A673 (cell line): ENCODE measurements at regions not wholly inside any gene's neighbourhood (a gene's known extent, or its start where the extent isn't known, plus 50 kb on each side); places are given as distances from the start of the nearest gene placed in this dataset.
"Not testable (repeated sequence)": the region's sequence is repeated elsewhere in the genome, so short reads cannot be mapped to it uniquely, and the experiment has no call there.

ENCODE experiments used
- BruUV-seq: library from RNA; stranded (reverse); fragments of 400-500 nt; replicated peaks from 2 replicates; lab custom pipeline; 2021; lab: Mats Ljungman, UMichigan
- CTCF ChIA-PET: fragments of 300-600 bp; sonication (Branson Sonifier 250); formaldehyde crosslinking; loops from one replicate; lab custom pipeline; 2022; ENCODE audit warnings: antibody characterized with exemption; lab: Charles Lee
- POLR2A ChIA-PET: fragments of 300-600 bp; sonication (Branson Sonifier 250); formaldehyde crosslinking; loops from one replicate; lab custom pipeline; 2022; ENCODE audit warnings: antibody characterized with exemption; ENCODE audit not compliant: low non-redundant PET; lab: Charles Lee
- DNase-seq: peaks from one replicate; pipeline ENCODE4 v3.0.0-alpha.2; 2015; ENCODE audit warnings: low spot score
- H3K27ac ChIP-seq: fragments of 200-600 bp; sonication (generic); 2 replicates; pipeline ENCODE4 v1.5.1; 2016; ENCODE audit warnings: mixed run types, low read depth, mild to moderate bottlenecking, mixed read lengths, antibody characterized with exemption, low read length; ENCODE audit not compliant: poor library complexity, severe bottlenecking
- H3K27me3 ChIP-seq: fragments of 200-600 bp; sonication (generic); replicated peaks from 2 replicates; pipeline ENCODE4 v1.6.1; 2017; ENCODE audit warnings: mixed run types, low read depth, mild to moderate bottlenecking, mixed read lengths, antibody characterized with exemption, low read length; ENCODE audit not compliant: insufficient read depth, poor library complexity
- H3K36me3 ChIP-seq: fragments of 200-600 bp; sonication (generic); 2 replicates; pipeline ENCODE4 v1.6.1; 2016; ENCODE audit warnings: mixed run types, mild to moderate bottlenecking, mixed read lengths, antibody characterized with exemption, low read length; ENCODE audit not compliant: insufficient read depth, poor library complexity, severe bottlenecking
- H3K4me1 ChIP-seq: fragments of 200-600 bp; sonication (generic); 2 replicates; pipeline ENCODE4 v1.6.1; 2017; ENCODE audit warnings: mixed run types, mild to moderate bottlenecking, mixed read lengths, antibody characterized with exemption, low read length; ENCODE audit not compliant: insufficient read depth, poor library complexity, severe bottlenecking
- H3K4me3 ChIP-seq: fragments of 200-600 bp; sonication (generic); 2 replicates; pipeline ENCODE4 v1.5.1; 2016; ENCODE audit warnings: low read depth, mixed run types, mild to moderate bottlenecking, mixed read lengths, low read length; ENCODE audit not compliant: poor library complexity, severe bottlenecking
- H3K9me3 ChIP-seq: fragments of 200-600 bp; sonication (generic); 2 replicates; pipeline ENCODE4 v1.6.1; 2016; ENCODE audit warnings: mixed run types, low read depth, mild to moderate bottlenecking, mixed read lengths, antibody characterized with exemption, low read length; ENCODE audit not compliant: poor library complexity, severe bottlenecking
- EZH2 ChIP-seq: fragments of 200-600 bp; sonication (generic); IDR thresholded peaks from 2 replicates; pipeline ENCODE4 v1.6.1; 2017; ENCODE audit warnings: borderline replicate concordance, low read depth, mild to moderate bottlenecking, mixed read lengths, antibody characterized with exemption, low read length; ENCODE audit not compliant: poor library complexity, severe bottlenecking
- intact Hi-C: fragments of 100-400 bp; cut with micrococcal nuclease; formaldehyde crosslinking; loops from one replicate; pipeline ENCODE4 v1.10.0; 2022; ENCODE audit not compliant: unreplicated experiment
- TF ChIP-seq, protein P1 (sequence below): fragments of 300-800, 200-600 bp; sonication (generic); conservative IDR thresholded peaks from 2 replicates; pipeline ENCODE4 v1.5.1; 2017; ENCODE audit warnings: low read depth, mild to moderate bottlenecking, antibody characterized with exemption, low read length, moderate library complexity, mixed read lengths

DNA sequence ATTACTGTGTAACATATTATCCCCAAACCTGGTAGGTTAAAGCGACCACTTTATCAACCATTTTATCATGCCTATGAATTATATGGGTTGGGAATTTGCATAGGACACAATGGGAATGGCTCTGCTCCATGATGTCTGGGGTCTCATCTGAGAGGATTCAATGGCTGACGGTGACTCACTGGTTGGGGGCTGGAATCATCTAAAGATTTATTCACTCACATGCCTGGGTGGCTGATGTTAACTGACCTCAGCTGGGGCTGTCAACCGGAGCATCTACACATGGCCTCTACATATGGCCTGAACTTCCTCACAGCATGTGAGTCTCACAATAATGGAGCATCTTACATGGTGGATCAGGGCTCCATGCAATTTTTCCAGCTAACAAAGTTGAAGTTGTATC is 313.1 kb upstream of the PPP2R3A start:
- ChIA-PET CTCF (no interaction called here), POLR2A (no interaction called here)
- BruUV-seq = no TSS peak

DNA sequence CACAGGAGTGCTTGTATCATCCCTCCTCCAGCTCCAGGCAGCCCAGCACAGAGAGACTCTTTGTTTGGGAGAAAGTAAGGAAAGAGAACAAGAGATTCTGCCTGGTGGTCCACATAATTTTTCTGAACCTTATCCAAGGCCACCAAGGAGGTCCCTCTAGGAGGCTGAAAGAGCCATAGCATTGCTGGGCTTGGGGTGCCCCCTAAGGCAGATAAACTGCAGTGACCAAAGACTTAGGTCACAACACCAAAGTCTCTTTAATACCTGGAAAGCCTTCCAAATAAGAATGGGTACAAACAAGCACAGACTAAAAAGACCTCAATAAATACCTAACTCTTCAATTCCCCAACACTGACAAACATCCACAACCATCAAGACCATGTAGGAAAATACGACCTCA is 310.2 kb upstream of the PPP2R3A start:
- TF ChIP-seq EZH2 = no peak
- TF ChIP-seq, protein P1, sequence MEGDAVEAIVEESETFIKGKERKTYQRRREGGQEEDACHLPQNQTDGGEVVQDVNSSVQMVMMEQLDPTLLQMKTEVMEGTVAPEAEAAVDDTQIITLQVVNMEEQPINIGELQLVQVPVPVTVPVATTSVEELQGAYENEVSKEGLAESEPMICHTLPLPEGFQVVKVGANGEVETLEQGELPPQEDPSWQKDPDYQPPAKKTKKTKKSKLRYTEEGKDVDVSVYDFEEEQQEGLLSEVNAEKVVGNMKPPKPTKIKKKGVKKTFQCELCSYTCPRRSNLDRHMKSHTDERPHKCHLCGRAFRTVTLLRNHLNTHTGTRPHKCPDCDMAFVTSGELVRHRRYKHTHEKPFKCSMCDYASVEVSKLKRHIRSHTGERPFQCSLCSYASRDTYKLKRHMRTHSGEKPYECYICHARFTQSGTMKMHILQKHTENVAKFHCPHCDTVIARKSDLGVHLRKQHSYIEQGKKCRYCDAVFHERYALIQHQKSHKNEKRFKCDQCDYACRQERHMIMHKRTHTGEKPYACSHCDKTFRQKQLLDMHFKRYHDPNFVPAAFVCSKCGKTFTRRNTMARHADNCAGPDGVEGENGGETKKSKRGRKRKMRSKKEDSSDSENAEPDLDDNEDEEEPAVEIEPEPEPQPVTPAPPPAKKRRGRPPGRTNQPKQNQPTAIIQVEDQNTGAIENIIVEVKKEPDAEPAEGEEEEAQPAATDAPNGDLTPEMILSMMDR = no peak

More for the DNA sequence above, 313.1 kb upstream of the PPP2R3A start:
- no peaks in the 10 kb centered on the region for H3K4me1 ChIP-seq
- no peak for TF ChIP-seq EZH2
- no peaks in the 10 kb centered on the region for H3K36me3 ChIP-seq
- H3K27ac ChIP-seq = no peak overlapping the region
- H3K4me3 ChIP-seq = no peak overlapping the region
- no peak for DNase-seq
- intact Hi-C loops = no loop called here
- H3K27me3 ChIP-seq = peaks cover 27% of the 10 kb centered on the region
- no peaks in the 10 kb centered on the region for H3K9me3 ChIP-seq

DNA sequence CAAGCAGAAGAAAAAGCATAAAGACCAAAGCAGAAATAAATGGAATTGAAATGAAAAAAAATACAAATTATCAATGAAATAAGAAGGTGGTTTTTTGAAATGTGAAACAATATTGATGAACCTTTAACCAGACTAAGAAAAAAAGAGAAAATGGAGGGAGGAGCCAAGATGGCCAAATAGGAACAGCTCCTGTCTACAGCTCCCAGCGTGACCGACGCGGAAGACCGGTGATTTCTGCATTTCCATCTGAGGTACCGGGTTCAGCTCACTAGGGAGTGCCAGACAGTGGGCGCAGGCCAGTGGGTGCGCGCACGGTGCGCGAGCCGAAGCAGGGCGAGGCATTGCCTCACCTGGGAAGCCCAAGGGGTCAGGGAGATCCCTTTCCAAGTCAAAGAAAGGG is 307.1 kb upstream of the PPP2R3A start:
- DNase-seq, CTCF ChIA-PET, BruUV-seq: not testable (repeated sequence)

More for the DNA sequence above, 310.2 kb upstream of the PPP2R3A start:
- DNase-seq = no peak
- Histone ChIP-seq H3K9me3 (no peaks in the 10 kb centered on the region), H3K4me3 (no peak overlapping the region), H3K27ac (no peak overlapping the region), H3K4me1 (no peaks in the 10 kb centered on the region), H3K27me3 (peaks cover 33% of the 10 kb centered on the region), H3K36me3 (no peaks in the 10 kb centered on the region)
- POLR2A ChIA-PET = no interaction called here
- intact Hi-C loops = no loop called here
- no TSS peak for BruUV-seq
- CTCF ChIA-PET = no interaction called here

DNA sequence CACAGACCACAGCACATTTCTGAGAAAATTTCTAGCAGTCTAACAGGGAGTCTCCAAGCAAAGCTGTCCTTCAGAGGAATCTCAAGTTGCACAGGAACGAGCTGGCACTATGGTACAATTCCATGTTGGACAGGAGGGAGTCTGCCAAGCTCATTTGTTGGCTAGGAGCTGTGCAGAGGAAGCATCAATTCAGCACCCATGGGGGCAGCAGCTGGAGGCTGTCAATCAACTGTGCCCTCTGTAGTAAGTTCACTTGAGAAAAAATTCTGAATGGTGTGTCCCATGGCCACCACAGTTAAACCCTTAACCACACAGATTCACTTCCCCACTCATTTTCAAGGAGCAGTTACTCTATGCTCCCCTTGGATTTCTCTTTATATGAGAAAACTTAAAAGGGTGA is 298.5 kb upstream of the PPP2R3A start:
- BruUV-seq = no TSS peak
- CTCF ChIA-PET = no interaction called here

More for the DNA sequence above, 307.1 kb upstream of the PPP2R3A start:
- POLR2A ChIA-PET, intact Hi-C loops, H3K27ac ChIP-seq, H3K9me3 ChIP-seq, H3K4me1 ChIP-seq, H3K36me3 ChIP-seq, H3K4me3 ChIP-seq: not testable (repeated sequence)
- H3K27me3 ChIP-seq = peaks cover 27% of the 10 kb centered on the region

More for the DNA sequence above, 298.5 kb upstream of the PPP2R3A start:
- Histone ChIP-seq H3K9me3 (no peaks in the 10 kb centered on the region), H3K27ac (no peak overlapping the region), H3K27me3 (no peaks in the 10 kb centered on the region), H3K4me1 (no peaks in the 10 kb centered on the region), H3K4me3 (no peak overlapping the region), H3K36me3 (no peaks in the 10 kb centered on the region)
- intact Hi-C loops = no loop called here
- no peak for TF ChIP-seq EZH2
- TF ChIP-seq, protein P1 = no peak
- POLR2A ChIA-PET = no interaction called here
- DNase-seq = no peak
